ENCODE measurements at regions not wholly inside any gene's neighbourhood (a gene's known extent, or its start where the extent isn't known, plus 50 kb on each side); places are given as distances from the start of the nearest gene placed in this dataset.

DNA sequence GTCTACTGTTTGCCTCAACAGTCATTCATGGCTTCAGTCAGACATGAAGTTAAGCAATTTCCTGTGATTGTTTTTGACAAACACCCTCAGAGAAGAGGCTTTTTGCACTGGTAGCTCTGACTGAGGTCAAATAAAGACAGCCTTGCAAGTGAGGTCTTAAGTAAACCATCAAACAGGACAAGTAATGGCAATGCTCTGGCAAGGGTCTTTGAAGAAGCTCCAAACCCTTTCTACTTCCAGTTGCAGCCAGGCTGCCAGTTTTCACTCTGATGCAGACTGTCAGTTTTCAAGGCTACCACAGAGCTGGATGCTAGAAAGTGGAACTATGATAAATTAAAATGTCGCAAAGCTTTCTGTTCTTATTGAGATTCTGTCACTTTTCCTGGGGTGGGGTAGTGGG is 421.5 kb upstream of the PTGER4 start:
- H4K91ac ChIP-seq (ENCODE audit: insufficient read length, low read depth, low read length), result no peak overlapping the region
- H2BK20ac ChIP-seq (ENCODE audit: low read depth, low read length, poor library complexity, severe bottlenecking), result no peak overlapping the region
- H3K4me1 Mint-ChIP-seq, result peaks cover 8 to 10% of the 10 kb centered on the region in 2 experiments

More for the DNA sequence above, 421.5 kb upstream of the PTGER4 start:
- Histone ChIP-seq H3K9ac (ENCODE audit: extremely low read depth, insufficient read length, low read length) (no peak overlapping the region), H3T11ph (ENCODE audit: low read length) (no peak overlapping the region), H3K79me2 (ENCODE audit: insufficient read depth, low read length) (no peaks in the 10 kb centered on the region), H3K23me2 (ENCODE audit: insufficient read length, low read depth, low read length, poor library complexity, severe bottlenecking) (no peaks in the 10 kb centered on the region), H3K4me2 (ENCODE audit: insufficient read depth, insufficient read length, low read length) (no peak overlapping the region), H4K5ac (ENCODE audit: insufficient read length, low read depth, low read length) (no peak overlapping the region), H2BK120ac (ENCODE audit: low read depth, low read length, poor library complexity, severe bottlenecking) (no peak overlapping the region), H2AFZ (ENCODE audit: low read length) (peak overlapping the region; percentile 82), H3K27me3 (ENCODE audit: insufficient read depth, low read length) (no peaks in the 10 kb centered on the region), H3K14ac (ENCODE audit: insufficient read depth, low read length) (no peak overlapping the region), H3K4me1 (ENCODE audit: insufficient read depth, low read length) (no peaks in the 10 kb centered on the region), H2BK5ac (ENCODE audit: insufficient read length, low read length) (no peak overlapping the region), H3K9me3 (ENCODE audit: control insufficient read depth, low read depth, low read length) (no peaks in the 10 kb centered on the region), H2AK5ac (ENCODE audit: insufficient read length, low read length) (no peak overlapping the region), H4K8ac (replicated peaks; ENCODE audit: insufficient read length, low read depth, low read length) (no peak overlapping the region), H2BK12ac (ENCODE audit: insufficient read length, low read depth, low read length) (no peak overlapping the region), H2BK15ac (ENCODE audit: low read depth, low read length) (no peak overlapping the region), H4K20me1 (ENCODE audit: control insufficient read depth, insufficient read depth, insufficient read length) (no peaks in the 10 kb centered on the region), H3K23ac (ENCODE audit: insufficient read length, low read depth, low read length) (no peak overlapping the region), H3K18ac (ENCODE audit: insufficient read length, low read depth, low read length) (no peak overlapping the region), H3K4ac (ENCODE audit: low read depth, low read length) (no peak overlapping the region), H3K56ac (ENCODE audit: insufficient read length, low read depth, low read length) (no peak overlapping the region), H3K79me1 (ENCODE audit: insufficient read depth, low read depth, low read length, poor library complexity, severe bottlenecking) (no peaks in the 10 kb centered on the region), H3K27ac (ENCODE audit: insufficient read length, low read depth, low read length) (no peak overlapping the region)
- no peaks in the 10 kb centered on the region for H3K27me3 Mint-ChIP-seq (ENCODE audit: low read depth)
- no peak overlapping the region for H3K27ac Mint-ChIP-seq
- H3K4me3 Mint-ChIP-seq, result no peak overlapping the region
- TF ChIP-seq, protein P1, sequence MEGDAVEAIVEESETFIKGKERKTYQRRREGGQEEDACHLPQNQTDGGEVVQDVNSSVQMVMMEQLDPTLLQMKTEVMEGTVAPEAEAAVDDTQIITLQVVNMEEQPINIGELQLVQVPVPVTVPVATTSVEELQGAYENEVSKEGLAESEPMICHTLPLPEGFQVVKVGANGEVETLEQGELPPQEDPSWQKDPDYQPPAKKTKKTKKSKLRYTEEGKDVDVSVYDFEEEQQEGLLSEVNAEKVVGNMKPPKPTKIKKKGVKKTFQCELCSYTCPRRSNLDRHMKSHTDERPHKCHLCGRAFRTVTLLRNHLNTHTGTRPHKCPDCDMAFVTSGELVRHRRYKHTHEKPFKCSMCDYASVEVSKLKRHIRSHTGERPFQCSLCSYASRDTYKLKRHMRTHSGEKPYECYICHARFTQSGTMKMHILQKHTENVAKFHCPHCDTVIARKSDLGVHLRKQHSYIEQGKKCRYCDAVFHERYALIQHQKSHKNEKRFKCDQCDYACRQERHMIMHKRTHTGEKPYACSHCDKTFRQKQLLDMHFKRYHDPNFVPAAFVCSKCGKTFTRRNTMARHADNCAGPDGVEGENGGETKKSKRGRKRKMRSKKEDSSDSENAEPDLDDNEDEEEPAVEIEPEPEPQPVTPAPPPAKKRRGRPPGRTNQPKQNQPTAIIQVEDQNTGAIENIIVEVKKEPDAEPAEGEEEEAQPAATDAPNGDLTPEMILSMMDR (conservative IDR thresholded peaks at IDR 0.05), result no peak
- DNase-seq, result no peak
- WGBS (ENCODE audit: extremely low coverage, insufficient read length, low lambda C conversion rate), result no CpG with 5 or more reads among the region's 1 CpG
- peaks cover 2 to 5% of the 10 kb centered on the region in 2 experiments; a peak in 2 of 5 replicates for H3K9me3 Mint-ChIP-seq
- H3K36me3 Mint-ChIP-seq (ENCODE audit: insufficient read depth in 1 of 3, low read depth in 3 of 3), result peaks cover 0 to 5% (median 0%) of the 10 kb centered on the region in 3 experiments; a peak in 2 of 7 replicates

All from H9 (cell line).